K562 (cell line): ENCODE measurements at regions not wholly inside any gene's neighbourhood (a gene's known extent, or its start where the extent isn't known, plus 50 kb on each side); places are given as distances from the start of the nearest gene placed in this dataset.

ENCODE experiments used
- ATAC-seq: fragments of 200-7000 bp; cut with Tn5 transposase; 3 replicates; pipeline ENCODE4 v1.9.1; 2020; ENCODE audit warnings: moderate library complexity
- BruUV-seq: library from RNA; stranded (reverse); fragments of 400-500 nt; replicated peaks from 2 replicates; lab custom pipeline; 2021; lab: Mats Ljungman, UMichigan
- CTCF ChIA-PET: fragments of 300-600 bp; formaldehyde crosslinking; extraction: SDS; loops from one replicate; lab custom pipeline; 2021; ENCODE audit warnings: low intra/inter-chr PET ratio; lab: Yijun Ruan, JAX
- POLR2A ChIA-PET: fragments of 300-600, 350-650 bp; sonication (Branson Sonifier 250); formaldehyde crosslinking; extraction: SDS; loops from one replicate; lab custom pipeline; 2021; ENCODE audit warnings: antibody characterized with exemption, inconsistent platforms; lab: Yijun Ruan, JAX
- DNase-seq, 4 experiments: peaks; one replicate each; pipeline versions ENCODE4 v3.0.0 to v3.0.0-alpha.2; 2011 to 2018; ENCODE audit warnings: low spot score in 3 of 4, mixed read lengths in 3 of 4; ENCODE audit errors: extremely low read depth in 1 of 4
- FAIRE-seq: peaks from 2 replicates; lab custom pipeline; 2011; peaks lifted over from hg19 to GRCh38; lab: Jason Lieb, UNC
- H2AFZ ChIP-seq: 2 replicates; pipeline ENCODE4 v1.6.0; 2011; ENCODE audit warnings: low read depth, low read length, control low read depth, inconsistent platforms
- H3K27ac ChIP-seq: fragments of 200-600 bp; 3 replicates; pipeline ENCODE4 v1.8.0; 2011; ENCODE audit warnings: low read depth, mild to moderate bottlenecking, control low read depth, inconsistent platforms, low read length, moderate library complexity, mixed read lengths; ENCODE audit errors: extremely low read depth
- H3K27me3 ChIP-seq, 2 experiments: fragments of 300-600 bp in 1 of 2; 2 replicates in 1 of 2; 3 replicates in 1 of 2; pipeline versions ENCODE4 v1.6.0 to v1.8.0; 2011; ENCODE audit warnings: inconsistent platforms in 2 of 2, low read length in 2 of 2, mild to moderate bottlenecking in 1 of 2, mixed read lengths in 1 of 2, moderate library complexity in 1 of 2; ENCODE audit not compliant: control insufficient read depth in 2 of 2, insufficient read depth in 2 of 2
- H3K36me3 ChIP-seq: fragments of 300-600 bp; 3 replicates; pipeline ENCODE4 v1.8.0; 2011; ENCODE audit warnings: mild to moderate bottlenecking, low read length, inconsistent platforms; ENCODE audit not compliant: control insufficient read depth, insufficient read depth
- H3K4me1 ChIP-seq, 2 experiments: fragments of 200-600 bp in 1 of 2; replicated peaks in 1 of 2; 2 replicates in 1 of 2; 3 replicates in 1 of 2; pipeline versions ENCODE4 v1.5.1 to v1.8.0; 2011; ENCODE audit warnings: inconsistent platforms in 2 of 2, low read length in 2 of 2, mild to moderate bottlenecking in 1 of 2, mixed read lengths in 1 of 2, moderate library complexity in 1 of 2; ENCODE audit not compliant: control insufficient read depth in 2 of 2, insufficient read depth in 2 of 2
- H3K4me2 ChIP-seq: 2 replicates; pipeline ENCODE4 v1.6.1; 2011; ENCODE audit warnings: low read length, control low read depth, inconsistent platforms, mixed read lengths; ENCODE audit not compliant: insufficient read depth
- H3K4me3 ChIP-seq: fragments of 200-600 bp; sonication (generic), shearing (Covaris generic); 2 replicates; pipeline ENCODE4 v1.5.1; 2016; ENCODE audit warnings: control low read depth, inconsistent platforms
- H3K79me2 ChIP-seq: fragments of 200-600 bp; 3 replicates; pipeline ENCODE4 v1.8.0; 2011; ENCODE audit warnings: low read length, inconsistent platforms; ENCODE audit not compliant: control insufficient read depth, insufficient read depth
- H3K9ac ChIP-seq, 2 experiments: 2 replicates each; pipeline versions ENCODE4 v1.6.0 to v1.6.1; 2011; ENCODE audit warnings: low read depth in 2 of 2, low read length in 2 of 2, control low read depth in 1 of 2, inconsistent platforms in 1 of 2, mild to moderate bottlenecking in 1 of 2, mixed read lengths in 1 of 2; ENCODE audit not compliant: insufficient read depth in 1 of 2
- H3K9me1 ChIP-seq: one replicate; pipeline ENCODE4 v1.6.0; 2011; ENCODE audit warnings: inconsistent platforms, mild to moderate bottlenecking, low read length, moderate library complexity; ENCODE audit not compliant: control insufficient read depth, insufficient read depth
- H3K9me3 ChIP-seq: replicated peaks from 2 replicates; pipeline ENCODE4 v1.5.1; 2011; ENCODE audit warnings: low read depth, low read length, inconsistent platforms; ENCODE audit not compliant: control insufficient read depth, insufficient read depth
- H4K20me1 ChIP-seq: replicated peaks from 2 replicates; pipeline ENCODE4 v1.6.1; 2011; ENCODE audit warnings: low read length, inconsistent platforms, mixed read lengths; ENCODE audit not compliant: control insufficient read depth, insufficient read depth
- KLF16 ChIP-seq: IDR thresholded peaks from 2 replicates; pipeline ENCODE4 v1.6.1; 2016; ENCODE audit warnings: antibody characterized with exemption
- MCM7 ChIP-seq, 2 experiments: fragments of 450-650 bp; IDR thresholded peaks; 2 replicates each; pipeline ENCODE4 v1.6.1; 2016 to 2018
- PURB ChIP-seq: sonication (generic); formaldehyde crosslinking; IDR thresholded peaks from 2 replicates; pipeline ENCODE4 v1.9.0; 2021; ENCODE audit warnings: low read depth, mild to moderate bottlenecking, missing genetic modification reagents
- SLC30A9 ChIP-seq: fragments of 250-450 bp; sonication (Bioruptor Pico); IDR thresholded peaks from 2 replicates; pipeline ENCODE4 v1.8.0; 2022; ENCODE audit warnings: mild to moderate bottlenecking, moderate library complexity
- SRSF3 ChIP-seq: fragments of 200-400 bp; formaldehyde crosslinking; IDR thresholded peaks from 2 replicates; pipeline ENCODE4 v1.6.1; 2016; ENCODE audit warnings: mild to moderate bottlenecking, low read length, moderate library complexity; ENCODE audit not compliant: insufficient read depth
- WGBS: fragments of 100-300 bp; shearing (Covaris generic); methylation state at CpG from one replicate; pipeline ENCODE4 v1.1.6; 2016; ENCODE audit warnings: low coverage, mixed read lengths; ENCODE audit not compliant: insufficient coverage; ENCODE audit errors: missing lambda C conversion rate; 5-methylcytosine and 5-hydroxymethylcytosine counted together
- in situ Hi-C: fragments of 300-500 bp; cut with MboI; formaldehyde crosslinking; loops from 4 replicates; pipeline ENCODE4 v1.15.0; 2018; ENCODE audit warnings: inconsistent platforms, mixed read lengths
- intact Hi-C: fragments of 100-400 bp; cut with micrococcal nuclease; formaldehyde crosslinking; loops from 2 replicates; pipeline ENCODE4 v1.14.2; 2022
- TF ChIP-seq, protein P1 (sequence below): fragments of 250-450 bp; sonication (Bioruptor Pico); IDR thresholded peaks from 2 replicates; pipeline ENCODE4 v1.5.1; 2021; ENCODE audit warnings: mild to moderate bottlenecking
- TF ChIP-seq, protein P2 (sequence below): fragments of 250-450 bp; sonication (Bioruptor Pico); IDR thresholded peaks from 2 replicates; pipeline ENCODE4 v1.5.0; 2022; ENCODE audit warnings: mild to moderate bottlenecking
- TF ChIP-seq, protein P3 (sequence below), 2 experiments: fragments of 250-450 bp in 1 of 2; fragments of 450-650 bp in 1 of 2; sonication (Bioruptor Pico) in 1 of 2; IDR thresholded peaks; 2 replicates each; pipeline versions ENCODE4 v1.6.1 to v1.8.0; 2016 to 2021; ENCODE audit warnings: mild to moderate bottlenecking in 2 of 2, moderate library complexity in 2 of 2, missing compliant biosample characterization in 1 of 2, missing genetic modification characterization in 1 of 2
- TF ChIP-seq, protein P4 (sequence below), 2 experiments: fragments of 450-650 bp; conservative IDR thresholded peaks; 2 replicates each; pipeline ENCODE4 v1.6.1; 2017; ENCODE audit warnings: mild to moderate bottlenecking in 2 of 2, moderate library complexity in 2 of 2

DNA sequence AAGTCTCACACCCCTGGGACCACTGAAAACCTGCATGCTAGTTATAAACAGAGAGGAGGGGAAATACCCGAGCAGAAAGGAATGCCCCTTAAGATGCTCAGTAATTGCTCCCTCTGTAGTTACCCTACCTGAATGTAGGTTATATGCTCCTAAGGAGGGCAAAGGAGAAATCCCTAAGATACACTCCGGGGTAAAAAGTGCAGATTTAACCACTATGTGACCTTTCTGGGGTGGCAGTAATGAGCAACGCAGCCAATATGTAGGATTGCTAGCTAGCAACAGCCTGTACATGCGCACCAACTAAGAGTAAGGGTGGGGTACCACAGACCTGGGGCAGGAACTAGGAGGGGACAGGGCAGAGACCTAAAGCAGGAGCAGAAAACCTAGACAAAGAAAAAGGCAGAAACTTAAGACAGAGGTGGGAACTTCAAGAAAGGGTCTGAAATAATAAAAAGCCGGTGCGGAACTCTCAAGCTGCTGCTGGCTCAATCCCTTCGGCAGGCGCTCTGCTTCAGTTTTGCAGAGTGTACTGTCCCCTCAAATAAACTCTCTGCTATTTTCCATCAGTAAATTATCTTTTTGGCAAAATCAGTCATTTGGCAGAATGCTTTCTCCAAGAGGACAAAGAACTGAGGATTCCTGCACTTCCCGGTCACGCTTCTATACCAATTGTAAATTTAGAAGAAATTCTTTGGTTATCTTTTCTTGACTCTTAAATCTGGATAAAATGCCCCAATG is 823.8 kb downstream of the CDH11 start:
- H3K9me3 ChIP-seq: no peaks in the 10 kb centered on the region
- CTCF ChIA-PET: no interaction called here
- no peaks in the 10 kb centered on the region for H3K79me2 ChIP-seq
- no peaks in the 10 kb centered on the region for H3K36me3 ChIP-seq
- WGBS: 4% methylated on average over 10 of the region's 10 CpGs
- H3K4me2 ChIP-seq: no peak overlapping the region
- no peaks in the 10 kb centered on the region for H3K9me1 ChIP-seq
- H3K27me3 ChIP-seq: no peaks in the 10 kb centered on the region
- no peaks in the 10 kb centered on the region for H4K20me1 ChIP-seq
- no peak for FAIRE-seq
- DNase-seq: no peak
- BruUV-seq: no TSS peak
- in situ Hi-C loops (no loop called here), intact Hi-C loops (no loop called here)
- H2AFZ ChIP-seq: no peak overlapping the region
- ATAC-seq: no peak
- H3K9ac ChIP-seq: no peak overlapping the region
- no peak overlapping the region for H3K27ac ChIP-seq
- no peak for TF ChIP-seq SRSF3
- TF ChIP-seq SLC30A9: no peak
- TF ChIP-seq, protein P1, sequence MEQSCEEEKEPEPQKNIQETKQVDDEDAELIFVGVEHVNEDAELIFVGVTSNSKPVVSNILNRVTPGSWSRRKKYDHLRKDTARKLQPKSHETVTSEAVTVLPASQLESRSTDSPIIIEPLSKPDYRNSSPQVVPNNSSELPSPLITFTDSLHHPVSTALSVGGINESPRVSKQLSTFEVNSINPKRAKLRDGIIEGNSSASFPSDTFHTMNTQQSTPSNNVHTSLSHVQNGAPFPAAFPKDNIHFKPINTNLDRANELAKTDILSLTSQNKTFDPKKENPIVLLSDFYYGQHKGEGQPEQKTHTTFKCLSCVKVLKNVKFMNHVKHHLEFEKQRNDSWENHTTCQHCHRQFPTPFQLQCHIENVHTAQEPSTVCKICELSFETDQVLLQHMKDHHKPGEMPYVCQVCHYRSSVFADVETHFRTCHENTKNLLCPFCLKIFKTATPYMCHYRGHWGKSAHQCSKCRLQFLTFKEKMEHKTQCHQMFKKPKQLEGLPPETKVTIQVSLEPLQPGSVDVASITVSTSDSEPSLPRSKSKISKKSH: no peak
- POLR2A ChIA-PET: no interaction called here
- H3K4me1 ChIP-seq: no peaks in the 10 kb centered on the region
- no peak overlapping the region for H3K4me3 ChIP-seq

DNA sequence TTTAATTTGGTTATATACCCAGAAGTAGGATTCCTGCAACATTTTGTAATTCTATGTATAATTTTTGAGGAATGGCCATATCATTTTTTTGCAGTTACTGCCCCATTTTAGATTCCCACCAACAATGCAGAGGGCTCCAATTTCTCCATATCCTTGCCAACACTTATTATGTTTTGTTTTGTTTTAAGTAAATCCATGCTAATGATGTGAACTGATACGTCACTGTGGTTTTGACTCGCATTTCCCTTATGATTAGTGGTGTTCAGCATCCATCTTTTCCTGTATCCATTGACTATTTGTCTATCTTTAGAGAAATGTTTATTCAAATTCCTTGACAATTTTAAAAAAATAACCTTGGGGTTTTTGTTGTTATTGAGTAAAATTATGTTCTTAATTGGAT is 826.4 kb downstream of the CDH11 start:
- no peaks in the 10 kb centered on the region for H3K4me1 ChIP-seq
- H3K9me3 ChIP-seq: no peaks in the 10 kb centered on the region
- no peak overlapping the region for H2AFZ ChIP-seq
- no peak overlapping the region for H3K4me3 ChIP-seq
- no peak overlapping the region for H3K9ac ChIP-seq
- DNase-seq (no peak), ATAC-seq (no peak), FAIRE-seq (no peak)
- WGBS: 0% methylated on average over 2 of the region's 2 CpGs
- in situ Hi-C loops: no loop called here
- H3K36me3 ChIP-seq: no peaks in the 10 kb centered on the region
- no peaks in the 10 kb centered on the region for H3K79me2 ChIP-seq
- no peaks in the 10 kb centered on the region for H4K20me1 ChIP-seq
- ChIA-PET POLR2A (interaction anchor here (0.6 kb wide), 1 partner anchor 295 kb away, joined by 3 read pairs; no protein-coding TSS in a partner anchor), CTCF (no interaction called here)
- no peaks in the 10 kb centered on the region for H3K27me3 ChIP-seq
- no peaks in the 10 kb centered on the region for H3K9me1 ChIP-seq
- H3K4me2 ChIP-seq: no peak overlapping the region
- no TSS peak for BruUV-seq
- intact Hi-C loops: no loop called here
- H3K27ac ChIP-seq: no peak overlapping the region
- TF ChIP-seq KLF16: no peak
- no peak for TF ChIP-seq PURB (CRISPR knock-in tag)
- TF ChIP-seq, protein P2, sequence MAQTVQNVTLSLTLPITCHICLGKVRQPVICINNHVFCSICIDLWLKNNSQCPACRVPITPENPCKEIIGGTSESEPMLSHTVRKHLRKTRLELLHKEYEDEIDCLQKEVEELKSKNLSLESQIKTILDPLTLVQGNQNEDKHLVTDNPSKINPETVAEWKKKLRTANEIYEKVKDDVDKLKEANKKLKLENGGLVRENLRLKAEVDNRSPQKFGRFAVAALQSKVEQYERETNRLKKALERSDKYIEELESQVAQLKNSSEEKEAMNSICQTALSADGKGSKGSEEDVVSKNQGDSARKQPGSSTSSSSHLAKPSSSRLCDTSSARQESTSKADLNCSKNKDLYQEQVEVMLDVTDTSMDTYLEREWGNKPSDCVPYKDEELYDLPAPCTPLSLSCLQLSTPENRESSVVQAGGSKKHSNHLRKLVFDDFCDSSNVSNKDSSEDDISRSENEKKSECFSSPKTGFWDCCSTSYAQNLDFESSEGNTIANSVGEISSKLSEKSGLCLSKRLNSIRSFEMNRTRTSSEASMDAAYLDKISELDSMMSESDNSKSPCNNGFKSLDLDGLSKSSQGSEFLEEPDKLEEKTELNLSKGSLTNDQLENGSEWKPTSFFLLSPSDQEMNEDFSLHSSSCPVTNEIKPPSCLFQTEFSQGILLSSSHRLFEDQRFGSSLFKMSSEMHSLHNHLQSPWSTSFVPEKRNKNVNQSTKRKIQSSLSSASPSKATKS (CRISPR knock-in tag): no peak
- no peak for TF ChIP-seq MCM7 (IDR thresholded peaks at IDR 0.05)
- TF ChIP-seq, protein P3, sequence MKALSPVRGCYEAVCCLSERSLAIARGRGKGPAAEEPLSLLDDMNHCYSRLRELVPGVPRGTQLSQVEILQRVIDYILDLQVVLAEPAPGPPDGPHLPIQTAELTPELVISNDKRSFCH (CRISPR knock-in tag; IDR thresholded peaks at IDR 0.05): no peak
- TF ChIP-seq, protein P3 (tag; IDR thresholded peaks at IDR 0.05): no peak
- TF ChIP-seq, protein P4, sequence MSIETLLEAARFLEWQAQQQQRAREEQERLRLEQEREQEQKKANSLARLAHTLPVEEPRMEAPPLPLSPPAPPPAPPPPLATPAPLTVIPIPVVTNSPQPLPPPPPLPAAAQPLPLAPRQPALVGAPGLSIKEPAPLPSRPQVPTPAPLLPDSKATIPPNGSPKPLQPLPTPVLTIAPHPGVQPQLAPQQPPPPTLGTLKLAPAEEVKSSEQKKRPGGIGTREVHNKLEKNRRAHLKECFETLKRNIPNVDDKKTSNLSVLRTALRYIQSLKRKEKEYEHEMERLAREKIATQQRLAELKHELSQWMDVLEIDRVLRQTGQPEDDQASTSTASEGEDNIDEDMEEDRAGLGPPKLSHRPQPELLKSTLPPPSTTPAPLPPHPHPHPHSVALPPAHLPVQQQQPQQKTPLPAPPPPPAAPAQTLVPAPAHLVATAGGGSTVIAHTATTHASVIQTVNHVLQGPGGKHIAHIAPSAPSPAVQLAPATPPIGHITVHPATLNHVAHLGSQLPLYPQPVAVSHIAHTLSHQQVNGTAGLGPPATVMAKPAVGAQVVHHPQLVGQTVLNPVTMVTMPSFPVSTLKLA (conservative IDR thresholded peaks at IDR 0.05): no peak
